GM23338 (cell line): ENCODE measurements at regions not wholly inside any gene's neighbourhood (a gene's known extent, or its start where the extent isn't known, plus 50 kb on each side); places are given as distances from the start of the nearest gene placed in this dataset.

Experiments used
- ATAC-seq: fragments of 200-7000 bp; cut with Tn5 transposase; 3 replicates; pipeline ENCODE4 v1.9.1; 2020
- DNase-seq: peaks from one replicate; pipeline ENCODE4 v3.0.0-alpha.2; 2015; ENCODE audit warnings: low spot score
- H2AFZ ChIP-seq: fragments of 200-600 bp; sonication (generic); 2 replicates; pipeline ENCODE4 v1.8.0; 2016; ENCODE audit warnings: antibody characterized with exemption, mild to moderate bottlenecking, moderate library complexity
- H3F3A ChIP-seq: fragments of 200-600 bp; sonication (generic); replicated peaks from 2 replicates; pipeline ENCODE4 v1.8.0; 2017; ENCODE audit warnings: antibody characterized with exemption, mixed run types, low read depth
- H3K27ac ChIP-seq: fragments of 200-600 bp; sonication (generic); 2 replicates; pipeline ENCODE4 v1.6.1; 2016; ENCODE audit warnings: low read depth
- H3K27me3 ChIP-seq: fragments of 200-600 bp; sonication (generic); 2 replicates; pipeline ENCODE4 v1.8.0; 2016; ENCODE audit warnings: mild to moderate bottlenecking, mixed run types, moderate library complexity; ENCODE audit not compliant: insufficient read depth
- H3K36me3 ChIP-seq: fragments of 200-600 bp; sonication (generic); 2 replicates; pipeline ENCODE4 v1.8.0; 2016; ENCODE audit warnings: mild to moderate bottlenecking; ENCODE audit not compliant: insufficient read depth
- H3K4me1 ChIP-seq: fragments of 200-600 bp; sonication (generic); 2 replicates; pipeline ENCODE4 v1.8.0; 2016; ENCODE audit warnings: mild to moderate bottlenecking, moderate library complexity; ENCODE audit not compliant: insufficient read depth
- H3K4me2 ChIP-seq: fragments of 200-600 bp; sonication (generic); 2 replicates; pipeline ENCODE4 v1.7.1; 2017; ENCODE audit warnings: mixed run types
- H3K4me3 ChIP-seq: fragments of 200-600 bp; sonication (generic); 2 replicates; pipeline ENCODE4 v1.6.1; 2016; ENCODE audit warnings: mixed run types
- H3K79me2 ChIP-seq: fragments of 200-600 bp; sonication (generic); replicated peaks from 2 replicates; pipeline ENCODE4 v1.8.0; 2017; ENCODE audit warnings: mild to moderate bottlenecking; ENCODE audit not compliant: insufficient read depth
- H3K9me2 ChIP-seq: fragments of 200-600 bp; sonication (generic); 2 replicates; pipeline ENCODE4 v1.8.0; 2017; ENCODE audit not compliant: insufficient read depth
- H4K20me1 ChIP-seq: fragments of 200-600 bp; sonication (generic); replicated peaks from 2 replicates; pipeline ENCODE4 v1.8.0; 2017; ENCODE audit warnings: mild to moderate bottlenecking; ENCODE audit not compliant: insufficient read depth
- H3K27ac Mint-ChIP-seq: 2 replicates; pipeline ENCODE4 v1.8.0; 2020; ENCODE audit warnings: inconsistent platforms, mild to moderate bottlenecking, moderate library complexity, mixed read lengths
- H3K27me3 Mint-ChIP-seq: 3 replicates; pipeline ENCODE4 v1.8.0; 2022; ENCODE audit warnings: low read depth, mild to moderate bottlenecking, moderate library complexity, mixed read lengths, inconsistent platforms; ENCODE audit not compliant: insufficient read depth, poor library complexity
- H3K36me3 Mint-ChIP-seq: 3 replicates; pipeline ENCODE4 v1.8.0; 2021; ENCODE audit warnings: low read depth, mild to moderate bottlenecking, inconsistent platforms, moderate library complexity, mixed read lengths
- H3K4me1 Mint-ChIP-seq: 3 replicates; pipeline ENCODE4 v1.8.0; 2020; ENCODE audit warnings: mild to moderate bottlenecking, inconsistent platforms, mixed read lengths
- H3K4me3 Mint-ChIP-seq: 3 replicates; pipeline ENCODE4 v1.8.0; 2021; ENCODE audit warnings: moderate library complexity, mild to moderate bottlenecking, inconsistent platforms, mixed read lengths
- H3K9me3 Mint-ChIP-seq: 3 replicates; pipeline ENCODE4 v1.8.0; 2020; ENCODE audit warnings: moderate library complexity, mild to moderate bottlenecking, inconsistent platforms, mixed read lengths
- CREB1 ChIP-seq: fragments of 250-450 bp; sonication (Bioruptor Pico); IDR thresholded peaks from 2 replicates; pipeline ENCODE4 v1.5.0; 2020; ENCODE audit warnings: low read depth, mild to moderate bottlenecking, moderate library complexity
- CTCF ChIP-seq, 2 experiments: fragments of 200-600 bp in 1 of 2; sonication (generic) in 1 of 2; conservative IDR thresholded peaks; 2 replicates each; pipeline versions ENCODE4 v1.5.1 to v1.6.1; 2016 to 2017; ENCODE audit warnings: antibody characterized with exemption in 2 of 2, low read depth in 2 of 2, mild to moderate bottlenecking in 2 of 2, moderate library complexity in 1 of 2
- ETS1 ChIP-seq: IDR thresholded peaks from 2 replicates; pipeline ENCODE4 v1.6.1; 2016; ENCODE audit warnings: antibody characterized with exemption
- EZH2 ChIP-seq: fragments of 200-600 bp; sonication (generic); IDR thresholded peaks from one replicate; pipeline ENCODE4 v1.8.0; 2017; ENCODE audit warnings: antibody characterized with exemption, mild to moderate bottlenecking, low read depth; ENCODE audit not compliant: unreplicated experiment
- EZH2phosphoT487 ChIP-seq: fragments of 200-600 bp; sonication (generic); IDR thresholded peaks from one replicate; pipeline ENCODE4 v1.8.1; 2018; ENCODE audit warnings: antibody characterized with exemption; ENCODE audit not compliant: unreplicated experiment
- JUNB ChIP-seq: IDR thresholded peaks from one replicate; pipeline ENCODE4 v1.6.1; 2016; ENCODE audit warnings: antibody characterized with exemption; ENCODE audit not compliant: unreplicated experiment
- NANOG ChIP-seq: IDR thresholded peaks from 2 replicates; pipeline ENCODE4 v1.6.1; 2016; ENCODE audit warnings: antibody characterized with exemption, borderline replicate concordance
- POLR2AphosphoS5 ChIP-seq: IDR thresholded peaks from 2 replicates; pipeline ENCODE4 v1.6.1; 2016; ENCODE audit warnings: antibody characterized with exemption, low read depth
- REST ChIP-seq: IDR thresholded peaks from one replicate; pipeline ENCODE4 v1.6.1; 2018; ENCODE audit warnings: antibody characterized with exemption; ENCODE audit not compliant: unreplicated experiment
- STAT1 ChIP-seq: IDR thresholded peaks from one replicate; pipeline ENCODE4 v1.6.1; 2016; ENCODE audit warnings: antibody characterized with exemption; ENCODE audit not compliant: unreplicated experiment
- ZNF114 ChIP-seq: fragments of 250-450 bp; sonication (Bioruptor Pico); IDR thresholded peaks from 2 replicates; pipeline ENCODE4 v1.5.0; 2020; ENCODE audit warnings: mild to moderate bottlenecking, moderate library complexity
- ZNF462 ChIP-seq: fragments of 250-450 bp; sonication (Bioruptor Pico); IDR thresholded peaks from 2 replicates; pipeline ENCODE4 v1.5.0; 2020; ENCODE audit warnings: mild to moderate bottlenecking, moderate library complexity

- TF ChIP-seq CTCF (conservative IDR thresholded peaks at IDR 0.05; ENCODE audit: low read depth in 2 of 2) (no peak), JUNB (no peak), EZH2 (no peak), CREB1 (no peak), EZH2phosphoT487 (no peak)
These were observed 118.6 kb upstream of the PARD3 start (continued) for GRCh38 chr10:34933676-34934075.

GRCh38 chr10:34932235-34932634 is 117.1 kb upstream of the PARD3 start:
- no peaks in the 10 kb centered on the region for H3K27me3 ChIP-seq
- no peak overlapping the region for H3K27ac ChIP-seq
- no peaks in the 10 kb centered on the region for H3K79me2 ChIP-seq
- no peak overlapping the region for H3K4me2 ChIP-seq
- H3K36me3 ChIP-seq, result no peaks in the 10 kb centered on the region
- ATAC-seq, result no peak
- no peaks in the 10 kb centered on the region for H3F3A ChIP-seq
- no peaks in the 10 kb centered on the region for H4K20me1 ChIP-seq
- no peak overlapping the region for H2AFZ ChIP-seq
- TF ChIP-seq ETS1, result no peak
- TF ChIP-seq ZNF462 (CRISPR knock-in tag), result no peak
- TF ChIP-seq CREB1, result no peak
- no peak for TF ChIP-seq EZH2phosphoT487
- no peak for TF ChIP-seq EZH2
- no peak for TF ChIP-seq POLR2AphosphoS5
- no peak for TF ChIP-seq ZNF114 (CRISPR knock-in tag)
- no peak for TF ChIP-seq STAT1
- TF ChIP-seq REST, result no peak
- no peak for TF ChIP-seq NANOG
- H3K4me1 ChIP-seq, result no peaks in the 10 kb centered on the region
- Mint-ChIP-seq H3K4me3 (no peak overlapping the region), H3K27ac (no peak overlapping the region), H3K9me3 (no peaks in the 10 kb centered on the region), H3K4me1 (peaks cover 5% of the 10 kb centered on the region), H3K27me3 (peaks cover 18% of the 10 kb centered on the region), H3K36me3 (no peaks in the 10 kb centered on the region)
- H3K9me2 ChIP-seq, result no peaks in the 10 kb centered on the region
- DNase-seq, result no peak
- no peak overlapping the region for H3K4me3 ChIP-seq
